GM21515 (cell line): ENCODE measurements at regions not wholly inside any gene's neighbourhood (a gene's known extent, or its start where the extent isn't known, plus 50 kb on each side); places are given as distances from the start of the nearest gene placed in this dataset.
A peak's percentile ranks its signal among the peaks of the same experiment; 100 is the strongest.
"Not testable (repeated sequence)": the region's sequence is repeated elsewhere in the genome, so short reads cannot be mapped to it uniquely, and the experiment has no call there.

Experiments used
- ATAC-seq: cut with Tn5 transposase; IDR thresholded peaks from one replicate; pipeline ENCODE4 v1.9.1; 2021; ENCODE audit not compliant: unreplicated experiment

GRCh38 chrX:22758807-22759481, 240.8 kb upstream of the DDX53 start:
- ATAC-seq: peak; percentile 74

GRCh38 chrX:22760513-22761057, 239.2 kb upstream of the DDX53 start:
- ATAC-seq: no peak

- ATAC-seq: no peak
Measured at GRCh38 chrX:22788221-22788620, 211.5 kb upstream of the DDX53 start.

DNA sequence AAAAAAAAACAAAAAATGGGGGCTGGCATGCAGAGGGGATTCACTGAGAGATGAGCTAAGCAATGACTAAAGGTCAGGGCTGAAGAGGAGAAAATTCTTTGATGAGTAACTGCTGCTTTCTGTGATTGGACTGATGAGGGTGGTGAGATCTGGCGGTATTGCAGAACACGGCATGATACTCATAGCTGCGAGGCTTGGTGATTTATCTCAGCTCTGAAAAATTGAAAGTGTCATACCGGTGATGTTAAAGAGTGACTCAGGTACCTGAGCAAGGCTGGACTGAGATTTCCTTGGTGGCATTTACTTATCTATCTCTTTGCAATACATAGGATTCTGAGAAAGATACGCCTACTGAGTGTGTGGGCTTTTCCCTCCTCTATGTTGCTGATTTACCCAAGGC, 204.1 kb upstream of the DDX53 start:
- ATAC-seq: no peak

- ATAC-seq: no peak
Measured at GRCh38 chrX:22800360-22800759, 199.4 kb upstream of the DDX53 start.

- ATAC-seq: no peak
Measured at GRCh38 chrX:22800806-22801205, 199.0 kb upstream of the DDX53 start.

DNA sequence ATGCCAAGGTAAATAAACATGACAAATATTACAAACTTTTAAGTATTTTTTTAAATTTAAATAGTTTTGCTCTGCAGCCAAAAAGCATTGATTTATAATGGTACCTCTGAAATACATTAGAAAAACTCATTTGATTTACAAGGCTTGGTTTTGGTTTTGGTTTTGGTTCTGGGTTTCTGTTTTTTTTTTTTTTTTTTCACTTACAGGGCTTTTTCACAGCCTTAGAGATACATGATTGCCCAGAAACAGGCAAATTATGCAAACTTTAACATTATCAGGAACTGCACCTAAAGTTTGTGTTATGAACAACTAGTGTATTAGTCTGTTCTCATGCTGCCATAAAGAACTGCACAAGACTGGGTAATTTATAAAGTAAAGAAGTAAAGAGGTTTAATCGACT, 196.4 kb upstream of the DDX53 start:
- ATAC-seq: no peak

- no peak for ATAC-seq
Measured at GRCh38 chrX:22810876-22811275, 188.9 kb upstream of the DDX53 start.

GRCh38 chrX:22818061-22818460, 181.7 kb upstream of the DDX53 start:
- no peak for ATAC-seq

- no peak for ATAC-seq
Measured at GRCh38 chrX:22855693-22856092, 144.1 kb upstream of the DDX53 start.

DNA sequence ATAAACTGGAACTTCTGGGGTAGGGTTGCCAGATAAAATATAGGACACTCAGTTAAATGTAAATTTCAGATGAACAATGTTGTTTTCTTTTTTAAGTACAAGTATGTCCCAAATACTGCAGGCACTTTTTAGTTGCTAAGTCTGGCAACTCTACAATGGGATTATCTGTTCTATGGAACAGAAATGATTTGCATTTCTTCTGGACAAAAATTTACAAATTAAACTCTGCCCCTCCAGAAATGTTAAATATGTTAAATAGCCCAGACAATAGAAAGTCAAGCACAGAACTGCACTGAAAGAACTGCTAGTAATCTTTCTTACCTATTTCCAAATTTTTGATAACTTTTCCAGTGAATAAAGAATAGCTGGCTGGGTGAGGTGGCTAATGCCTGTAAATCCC, 140.1 kb upstream of the DDX53 start:
- no peak for ATAC-seq

GRCh38 chrX:22866801-22867200, 133.0 kb upstream of the DDX53 start:
- ATAC-seq: not testable (repeated sequence)

GRCh38 chrX:22882543-22882942, 117.2 kb upstream of the DDX53 start:
- ATAC-seq: no peak

- ATAC-seq: no peak
Measured at GRCh38 chrX:22889819-22890218, 109.9 kb upstream of the DDX53 start.

GRCh38 chrX:22912616-22913015, 87.1 kb upstream of the DDX53 start:
- no peak for ATAC-seq

DNA sequence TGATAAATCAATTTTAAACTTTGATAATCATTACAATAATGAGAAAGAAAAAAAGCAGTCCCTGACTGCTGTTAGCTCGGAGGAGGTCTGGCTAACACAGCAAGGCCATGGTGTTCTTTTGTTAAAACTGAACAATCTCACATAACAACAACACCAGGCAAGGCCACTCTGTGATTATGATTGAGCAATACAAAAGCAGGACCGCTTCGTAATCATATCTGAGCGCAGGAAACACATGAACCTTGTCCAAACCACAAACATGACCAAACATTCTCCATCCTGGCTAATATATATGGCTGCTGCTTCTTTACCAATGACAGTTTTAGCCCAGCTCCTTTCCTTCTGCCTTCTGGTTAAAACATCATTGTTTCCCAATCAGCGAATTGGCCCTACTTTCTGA, 76.8 kb upstream of the DDX53 start:
- ATAC-seq: no peak

DNA sequence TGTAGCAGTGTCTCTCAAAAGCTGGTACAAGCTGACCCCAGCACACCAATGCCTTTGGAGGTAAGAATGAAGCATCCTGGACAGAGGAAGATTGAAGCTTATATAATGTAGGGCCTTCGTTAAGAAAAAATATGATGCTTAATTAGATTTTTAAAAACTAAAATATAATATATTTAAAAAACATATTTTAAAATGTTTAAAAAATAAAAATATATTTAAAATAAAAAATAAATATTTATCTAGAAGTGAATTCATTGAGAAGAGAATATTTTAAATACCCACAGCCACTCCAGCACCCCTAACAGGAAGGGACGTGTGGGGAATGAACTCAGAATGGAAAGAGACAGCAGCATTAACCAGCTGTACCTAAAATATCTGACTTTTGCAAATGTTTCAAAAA, 65.1 kb upstream of the DDX53 start:
- ATAC-seq: no peak

DNA sequence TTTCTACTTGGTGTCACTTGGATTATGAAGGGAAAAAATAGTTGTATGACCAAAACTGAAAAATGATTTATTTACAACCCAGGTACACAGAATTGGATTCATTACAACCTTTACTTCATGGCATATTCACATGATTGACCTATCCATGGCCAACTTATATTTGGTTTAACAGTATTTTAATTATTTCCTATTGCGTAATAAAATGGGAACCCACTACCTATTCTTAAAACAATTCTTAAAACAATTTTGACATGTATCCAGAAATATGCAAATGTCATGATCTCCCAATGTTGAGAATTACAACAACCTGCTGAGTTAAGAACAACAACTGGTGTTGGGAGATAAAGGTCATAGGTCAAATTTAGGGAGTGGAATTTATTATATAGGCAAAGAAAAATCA, 54.8 kb upstream of the DDX53 start:
- no peak for ATAC-seq
